ENCODE measurements at regions not wholly inside any gene's neighbourhood (a gene's known extent, or its start where the extent isn't known, plus 50 kb on each side); places are given as distances from the start of the nearest gene placed in this dataset.
"Not testable (repeated sequence)": the region's sequence is repeated elsewhere in the genome, so short reads cannot be mapped to it uniquely, and the experiment has no call there.

- POLR2A ChIA-PET, H3K9me3 Mint-ChIP-seq, DNase-seq, H3K27ac Mint-ChIP-seq, H3K27me3 Mint-ChIP-seq, CTCF ChIA-PET, H3K4me3 Mint-ChIP-seq: not testable (repeated sequence)
- peaks cover 14% of the 10 kb centered on the region for H3K36me3 Mint-ChIP-seq (ENCODE audit: low read depth)
- peaks cover 19% of the 10 kb centered on the region for H3K4me1 Mint-ChIP-seq
These were observed 191.4 kb downstream of the KLRB1 start for GRCh38 chr12:9416346-9416745.

DNA sequence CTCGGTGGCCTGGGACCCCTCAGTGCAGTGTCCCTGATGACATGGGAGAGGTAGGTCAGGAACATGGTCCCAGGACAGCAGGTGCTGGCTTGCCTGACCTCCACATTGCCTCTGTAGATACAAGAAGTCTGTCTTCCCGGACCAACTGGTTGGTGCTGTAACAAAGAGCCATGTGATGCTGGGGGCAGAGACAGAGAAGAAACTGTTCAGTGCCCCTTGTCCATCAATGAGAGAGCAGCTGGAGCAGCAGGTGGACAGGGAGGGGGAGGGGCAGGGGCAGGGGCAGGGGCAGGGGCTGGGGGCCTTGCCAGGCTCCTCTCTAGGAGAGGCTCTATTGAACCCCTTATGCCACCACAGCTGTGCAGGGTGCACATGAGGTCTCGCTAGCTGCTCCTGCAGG is 191.8 kb downstream of the KLRB1 start:
- DNase-seq, H3K9me3 Mint-ChIP-seq, H3K4me3 Mint-ChIP-seq, POLR2A ChIA-PET, H3K27me3 Mint-ChIP-seq, CTCF ChIA-PET, H3K27ac Mint-ChIP-seq: not testable (repeated sequence)
- Mint-ChIP-seq H3K4me1 (peaks cover 19% of the 10 kb centered on the region), H3K36me3 (ENCODE audit: low read depth) (peaks cover 12% of the 10 kb centered on the region)

- DNase-seq, H3K27me3 Mint-ChIP-seq, CTCF ChIA-PET, H3K9me3 Mint-ChIP-seq, POLR2A ChIA-PET, H3K4me3 Mint-ChIP-seq: not testable (repeated sequence)
- Mint-ChIP-seq H3K4me1 (peaks cover 19% of the 10 kb centered on the region), H3K36me3 (ENCODE audit: low read depth) (peaks cover 12% of the 10 kb centered on the region), H3K27ac (peak overlapping the region; percentile 82)
These were observed 193.9 kb downstream of the KLRB1 start for GRCh38 chr12:9413862-9414261.

DNA sequence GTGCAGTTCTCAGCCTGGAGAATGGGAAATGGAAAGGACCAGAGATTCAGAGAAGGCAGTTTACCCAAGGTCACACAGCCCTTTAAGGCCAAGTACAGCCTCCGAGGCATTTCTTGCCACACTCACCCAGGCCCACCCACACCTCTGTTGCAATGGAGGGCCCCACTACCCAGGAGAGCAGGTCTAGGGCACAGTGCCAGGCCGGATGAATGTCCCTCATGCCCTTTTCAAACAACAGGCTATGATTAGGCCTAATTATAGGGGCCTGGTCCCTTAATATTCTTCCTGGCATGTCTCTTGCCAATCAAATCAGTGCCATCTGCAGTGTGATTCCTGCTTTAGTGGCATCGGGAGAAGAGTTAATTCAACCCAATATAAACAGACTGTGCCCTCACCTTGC is 195.3 kb downstream of the KLRB1 start:
- H3K4me3 Mint-ChIP-seq, POLR2A ChIA-PET, H3K9me3 Mint-ChIP-seq, CTCF ChIA-PET, DNase-seq, H3K27me3 Mint-ChIP-seq: not testable (repeated sequence)
- Mint-ChIP-seq H3K36me3 (ENCODE audit: low read depth) (peaks cover 12% of the 10 kb centered on the region), H3K27ac (peak overlapping the region; percentile 69), H3K4me1 (peaks cover 19% of the 10 kb centered on the region)

- Mint-ChIP-seq H3K4me1 (peaks cover 19% of the 10 kb centered on the region), H3K27ac (peak overlapping the region; percentile 39), H3K36me3 (ENCODE audit: low read depth) (peaks cover 12% of the 10 kb centered on the region)
- H3K4me3 Mint-ChIP-seq, DNase-seq, H3K9me3 Mint-ChIP-seq, CTCF ChIA-PET, H3K27me3 Mint-ChIP-seq, POLR2A ChIA-PET: not testable (repeated sequence)
These were observed 196.0 kb downstream of the KLRB1 start for GRCh38 chr12:9411616-9412268.

DNA sequence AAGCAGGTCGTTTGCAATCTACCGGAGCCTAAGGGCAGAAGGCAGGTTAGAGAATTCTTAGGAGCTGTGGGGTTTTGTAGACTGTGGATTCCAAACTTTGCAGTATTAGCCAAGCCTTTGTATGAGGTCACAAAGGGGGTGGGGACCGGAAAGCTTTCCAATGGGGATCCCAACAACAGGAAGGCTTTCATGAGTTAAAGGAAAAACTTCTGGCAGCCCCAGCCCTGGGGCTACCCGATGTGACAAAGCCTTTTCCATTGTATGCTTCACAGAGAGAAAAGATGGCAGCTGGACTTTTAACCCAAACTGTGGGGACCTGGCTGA is 199.2 kb upstream of the PZP start:
- H3K27ac Mint-ChIP-seq, DNase-seq, H3K9me3 Mint-ChIP-seq, H3K4me1 Mint-ChIP-seq, POLR2A ChIA-PET, H3K27me3 Mint-ChIP-seq, CTCF ChIA-PET, H3K4me3 Mint-ChIP-seq: not testable (repeated sequence)
- peaks cover 10% of the 10 kb centered on the region for H3K36me3 Mint-ChIP-seq (ENCODE audit: low read depth)

DNA sequence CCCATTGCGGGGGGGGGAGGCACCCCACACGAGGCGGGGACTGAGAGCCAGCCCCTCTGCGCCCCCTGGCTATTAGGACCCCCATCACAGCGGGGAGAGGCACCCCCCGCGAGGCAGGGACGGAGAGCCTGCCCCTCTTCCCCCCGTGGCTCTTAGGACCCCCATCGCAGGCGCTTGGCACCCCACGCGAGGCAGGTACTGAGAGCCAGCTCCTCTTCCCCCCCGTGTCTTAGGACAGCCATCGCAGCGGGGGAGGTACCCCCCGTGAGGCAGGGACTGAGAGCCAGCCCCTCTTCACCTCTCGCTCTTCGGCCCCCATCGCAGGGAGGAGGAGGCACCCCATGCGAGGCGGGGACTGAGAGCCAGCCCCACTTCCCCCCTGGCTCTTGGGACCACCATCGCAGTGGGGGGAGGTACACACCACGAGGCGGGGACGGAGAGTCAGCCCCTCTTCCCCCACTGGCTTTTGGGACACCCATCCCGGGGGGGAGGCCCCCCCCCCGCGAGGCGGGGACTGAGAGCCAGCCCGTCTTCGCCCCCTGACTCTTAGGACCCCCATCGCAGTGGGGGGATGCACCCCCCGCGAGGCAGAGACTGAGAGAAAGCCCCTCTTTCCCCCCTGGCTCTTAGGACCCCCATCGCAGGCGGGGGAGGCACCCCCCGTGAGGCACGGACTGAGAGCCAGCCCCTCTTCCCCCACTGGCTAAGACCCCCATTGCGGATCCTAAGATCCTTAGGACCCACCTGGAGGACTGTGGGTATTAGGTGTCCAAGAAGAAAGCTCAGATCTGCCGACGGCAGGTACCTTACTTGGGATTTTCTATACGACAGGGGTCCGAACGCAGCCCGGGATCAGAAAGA is 198.6 kb upstream of the PZP start:
- Mint-ChIP-seq H3K9me3 (no peaks in the 10 kb centered on the region), H3K4me1 (peaks cover 4% of the 10 kb centered on the region), H3K4me3 (no peak overlapping the region), H3K27me3 (no peaks in the 10 kb centered on the region), H3K27ac (no peak overlapping the region), H3K36me3 (ENCODE audit: low read depth) (peaks cover 7% of the 10 kb centered on the region)
- DNase-seq: no peak
- ChIA-PET CTCF (no interaction called here), POLR2A (no interaction called here)

- DNase-seq: no peak
- POLR2A ChIA-PET: no interaction called here
- Mint-ChIP-seq H3K27me3 (no peaks in the 10 kb centered on the region), H3K27ac (no peak overlapping the region), H3K4me1 (no peaks in the 10 kb centered on the region), H3K9me3 (no peaks in the 10 kb centered on the region), H3K36me3 (ENCODE audit: low read depth) (peaks cover 2% of the 10 kb centered on the region), H3K4me3 (no peak overlapping the region)
- CTCF ChIA-PET: no interaction called here
These were observed 197.8 kb upstream of the PZP start for GRCh38 chr12:9405886-9406563.

DNA sequence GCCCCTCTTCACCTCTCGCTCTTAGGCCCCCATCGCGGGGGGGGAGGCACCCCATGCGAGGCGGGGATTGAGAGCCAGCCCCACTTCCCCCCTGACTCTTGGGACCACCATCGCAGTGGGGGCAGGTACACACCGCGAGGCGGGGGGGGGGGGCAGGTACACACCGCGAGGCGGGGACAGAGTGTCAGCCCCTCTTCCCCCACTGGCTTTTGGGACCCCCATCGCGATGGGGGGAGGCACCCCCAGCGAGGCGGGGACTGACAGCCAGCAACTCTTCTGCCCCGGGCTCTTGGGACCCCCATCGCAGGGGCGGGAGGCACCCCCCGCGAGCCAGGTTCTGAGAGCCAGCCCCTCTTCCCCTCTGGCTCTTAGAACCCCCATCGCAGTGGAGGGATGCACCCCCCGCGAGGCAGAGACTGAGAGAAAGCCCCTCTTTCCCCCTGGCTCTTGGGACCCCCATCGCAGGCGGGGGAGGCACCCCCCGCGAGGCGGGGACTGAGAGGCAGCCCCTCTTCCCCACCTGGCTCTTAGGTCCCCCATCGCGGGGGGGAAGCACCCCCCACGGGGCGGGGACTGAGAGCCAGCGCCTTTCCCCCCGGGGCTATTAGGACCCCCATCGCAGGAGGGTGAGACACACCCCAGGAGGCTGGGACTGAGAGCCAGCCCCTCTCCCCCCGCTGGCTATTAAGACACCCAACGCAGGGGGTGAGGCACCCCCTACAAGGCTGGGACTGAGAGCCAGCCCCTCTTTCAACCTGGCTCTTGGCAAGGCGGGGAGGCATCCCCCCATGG is 196.5 kb upstream of the PZP start:
- no peaks in the 10 kb centered on the region for H3K9me3 Mint-ChIP-seq
- ChIA-PET POLR2A (no interaction called here), CTCF (no interaction called here)
- no peak overlapping the region for H3K4me3 Mint-ChIP-seq
- H3K36me3 Mint-ChIP-seq (ENCODE audit: low read depth): peaks cover 2% of the 10 kb centered on the region
- H3K4me1 Mint-ChIP-seq: no peaks in the 10 kb centered on the region
- H3K27me3 Mint-ChIP-seq: no peaks in the 10 kb centered on the region
- DNase-seq: no peak
- no peak overlapping the region for H3K27ac Mint-ChIP-seq

DNA sequence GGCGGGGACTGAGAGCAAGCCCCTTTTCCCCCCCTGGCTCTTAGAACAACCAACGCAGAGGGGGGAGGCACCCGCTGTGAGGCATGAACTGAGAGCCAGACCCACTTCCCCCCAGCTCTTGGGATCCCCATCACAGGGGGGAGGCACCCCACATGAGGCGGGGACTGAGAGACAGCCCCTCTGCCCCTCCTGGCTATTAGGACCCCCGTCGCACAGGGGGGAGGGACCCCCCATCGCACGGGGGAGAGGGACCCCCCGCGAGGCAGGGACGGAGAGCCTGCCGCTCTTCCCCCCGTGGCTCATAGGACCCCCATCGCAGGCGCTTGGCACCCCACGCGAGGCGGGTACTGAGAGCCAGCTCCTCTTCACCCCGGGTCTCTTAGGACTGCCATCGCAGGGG is 195.8 kb upstream of the PZP start:
- Mint-ChIP-seq H3K27me3 (no peaks in the 10 kb centered on the region), H3K36me3 (ENCODE audit: low read depth) (peaks cover 2% of the 10 kb centered on the region), H3K4me3 (no peak overlapping the region), H3K9me3 (no peaks in the 10 kb centered on the region), H3K4me1 (no peaks in the 10 kb centered on the region), H3K27ac (no peak overlapping the region)
- DNase-seq: no peak
- ChIA-PET POLR2A (no interaction called here), CTCF (no interaction called here)

- DNase-seq; H3K9me3 Mint-ChIP-seq; POLR2A ChIA-PET; CTCF ChIA-PET; H3K27me3 Mint-ChIP-seq; H3K4me3 Mint-ChIP-seq; H3K4me1 Mint-ChIP-seq; H3K27ac Mint-ChIP-seq; H3K36me3 Mint-ChIP-seq (ENCODE audit: low read depth): not testable (repeated sequence)
These were observed 194.3 kb upstream of the PZP start for GRCh38 chr12:9402432-9403040.

DNA sequence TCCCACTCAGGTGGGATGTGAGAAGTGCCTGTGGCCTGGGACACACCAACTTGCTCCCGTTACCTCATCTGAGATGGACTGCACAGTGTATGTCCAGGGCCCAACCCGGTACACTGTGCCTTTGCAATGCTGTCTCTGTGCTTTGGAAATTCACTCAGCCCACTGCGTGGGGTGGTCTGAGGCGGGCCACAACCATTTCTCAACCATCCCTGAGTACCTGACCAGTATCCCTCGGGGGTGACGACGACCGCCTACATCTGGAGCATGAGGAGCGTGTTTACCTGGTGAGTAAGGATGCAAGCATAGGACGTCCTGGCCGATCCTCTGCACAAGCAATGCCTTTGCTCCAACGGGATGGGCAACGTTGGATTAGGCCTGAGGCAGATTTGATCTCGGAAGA is 188.2 kb upstream of the PZP start:
- H3K27me3 Mint-ChIP-seq; DNase-seq; H3K9me3 Mint-ChIP-seq; H3K27ac Mint-ChIP-seq; H3K36me3 Mint-ChIP-seq (ENCODE audit: low read depth); CTCF ChIA-PET; POLR2A ChIA-PET; H3K4me3 Mint-ChIP-seq; H3K4me1 Mint-ChIP-seq: not testable (repeated sequence)

GRCh38 chr12:9395220-9395619 is 187.0 kb upstream of the PZP start:
- not testable (repeated sequence) for H3K27me3 Mint-ChIP-seq

More at GRCh38 chr12:9395220-9395619, 187.0 kb upstream of the PZP start:
- H3K9me3 Mint-ChIP-seq; H3K27ac Mint-ChIP-seq; H3K4me3 Mint-ChIP-seq; POLR2A ChIA-PET; CTCF ChIA-PET; H3K4me1 Mint-ChIP-seq; DNase-seq; H3K36me3 Mint-ChIP-seq (ENCODE audit: low read depth): not testable (repeated sequence)

All from activated CD4-positive, alpha-beta T cell treated with anti-CD3 and anti-CD28 coated beads, Interleukin-2, amount 10 ng/mL, durations not matched to agents 7 days and 5 days (primary cell).